ENCODE measurements at regions not wholly inside any gene's neighbourhood (a gene's known extent, or its start where the extent isn't known, plus 50 kb on each side); places are given as distances from the start of the nearest gene placed in this dataset.
A peak's percentile ranks its signal among the peaks of the same experiment; 100 is the strongest.

GRCh38 chr14:45377166-45377565 is 124.2 kb upstream of the MIS18BP1 start:
- TF ChIP-seq CTCF (IDR thresholded peaks at IDR 0.05; ENCODE audit: insufficient read depth, low read depth, low read length) (no peak), EZH2 (IDR thresholded peaks at IDR 0.05; ENCODE audit: insufficient read depth, low read length) (no peak)
- H2AFZ ChIP-seq (ENCODE audit: low read depth, low read length), result no peak overlapping the region
- no peak overlapping the region for H3K27ac ChIP-seq (ENCODE audit: low read depth, low read length)
- no peaks in the 10 kb centered on the region for H3K9me3 Mint-ChIP-seq (ENCODE audit: unreplicated experiment)
- H3K4me1 ChIP-seq (ENCODE audit: insufficient read depth, low read length), result no peaks in the 10 kb centered on the region
- no peak overlapping the region for H3K4me2 ChIP-seq (ENCODE audit: low read length)
- no peaks in the 10 kb centered on the region for H3K79me2 ChIP-seq (ENCODE audit: insufficient read depth, low read length)
- FAIRE-seq (no peak), DNase-seq (ENCODE audit: low read depth) (no peak)
- peak overlapping the region; percentile 59 for H3K27ac Mint-ChIP-seq (ENCODE audit: unreplicated experiment)
- H3K36me3 Mint-ChIP-seq (ENCODE audit: low read depth, unreplicated experiment), result no peaks in the 10 kb centered on the region
- no peak overlapping the region for H3K4me3 ChIP-seq (ENCODE audit: insufficient read depth, low read depth, low read length)
- no peaks in the 10 kb centered on the region for H4K20me1 ChIP-seq (ENCODE audit: insufficient read depth, low read length)
- H3K4me1 Mint-ChIP-seq (ENCODE audit: low read depth, unreplicated experiment), result peaks cover 4% of the 10 kb centered on the region
- H3K4me3 Mint-ChIP-seq (ENCODE audit: unreplicated experiment), result no peak overlapping the region
- H3K9me3 ChIP-seq (ENCODE audit: insufficient read depth, low read depth, low read length), result no peaks in the 10 kb centered on the region
- no peaks in the 10 kb centered on the region for H3K27me3 ChIP-seq (ENCODE audit: insufficient read depth, low read length)
- no peaks in the 10 kb centered on the region for H3K27me3 Mint-ChIP-seq (ENCODE audit: low read depth, unreplicated experiment)
- no peaks in the 10 kb centered on the region for H3K36me3 ChIP-seq (ENCODE audit: insufficient read depth, low read length)
- no peak overlapping the region for H3K9ac ChIP-seq (ENCODE audit: low read length)

GRCh38 chr14:45373877-45374276 is 120.9 kb upstream of the MIS18BP1 start:
- Histone ChIP-seq H3K9me3 (ENCODE audit: insufficient read depth, low read depth, low read length) (no peaks in the 10 kb centered on the region), H3K27ac (ENCODE audit: low read depth, low read length) (no peak overlapping the region), H3K4me2 (ENCODE audit: low read length) (no peak overlapping the region), H3K4me1 (ENCODE audit: insufficient read depth, low read length) (no peaks in the 10 kb centered on the region), H3K36me3 (ENCODE audit: insufficient read depth, low read length) (no peaks in the 10 kb centered on the region), H3K27me3 (ENCODE audit: insufficient read depth, low read length) (no peaks in the 10 kb centered on the region), H4K20me1 (ENCODE audit: insufficient read depth, low read length) (no peaks in the 10 kb centered on the region), H3K9ac (ENCODE audit: low read length) (no peak overlapping the region), H2AFZ (ENCODE audit: low read depth, low read length) (no peak overlapping the region), H3K4me3 (ENCODE audit: insufficient read depth, low read depth, low read length) (no peak overlapping the region), H3K79me2 (ENCODE audit: insufficient read depth, low read length) (no peaks in the 10 kb centered on the region)
- no peaks in the 10 kb centered on the region for H3K27me3 Mint-ChIP-seq (ENCODE audit: low read depth, unreplicated experiment)
- no peak overlapping the region for H3K4me3 Mint-ChIP-seq (ENCODE audit: unreplicated experiment)
- H3K9me3 Mint-ChIP-seq (ENCODE audit: unreplicated experiment), result no peaks in the 10 kb centered on the region
- no peaks in the 10 kb centered on the region for H3K36me3 Mint-ChIP-seq (ENCODE audit: low read depth, unreplicated experiment)
- no peak overlapping the region for H3K27ac Mint-ChIP-seq (ENCODE audit: unreplicated experiment)
- TF ChIP-seq EZH2 (IDR thresholded peaks at IDR 0.05; ENCODE audit: insufficient read depth, low read length), result no peak
- peaks cover 4% of the 10 kb centered on the region for H3K4me1 Mint-ChIP-seq (ENCODE audit: low read depth, unreplicated experiment)
- DNase-seq (ENCODE audit: low read depth), result no peak
- no peak for FAIRE-seq

- Mint-ChIP-seq H3K4me3 (ENCODE audit: unreplicated experiment) (no peak overlapping the region), H3K4me1 (ENCODE audit: low read depth, unreplicated experiment) (peaks cover 5% of the 10 kb centered on the region), H3K9me3 (ENCODE audit: unreplicated experiment) (no peaks in the 10 kb centered on the region), H3K27me3 (ENCODE audit: low read depth, unreplicated experiment) (no peaks in the 10 kb centered on the region), H3K36me3 (ENCODE audit: low read depth, unreplicated experiment) (no peaks in the 10 kb centered on the region), H3K27ac (ENCODE audit: unreplicated experiment) (no peak overlapping the region)
- no peaks in the 10 kb centered on the region for H4K20me1 ChIP-seq (ENCODE audit: insufficient read depth, low read length)
- no peak overlapping the region for H2AFZ ChIP-seq (ENCODE audit: low read depth, low read length)
- DNase-seq (ENCODE audit: low read depth) (no peak), FAIRE-seq (no peak)
- H3K9ac ChIP-seq (ENCODE audit: low read length), result no peak overlapping the region
- no peak overlapping the region for H3K4me2 ChIP-seq (ENCODE audit: low read length)
- no peak for TF ChIP-seq CTCF (IDR thresholded peaks at IDR 0.05; ENCODE audit: insufficient read depth, low read depth, low read length)
- no peak for TF ChIP-seq EZH2 (IDR thresholded peaks at IDR 0.05; ENCODE audit: insufficient read depth, low read length)
- no peaks in the 10 kb centered on the region for H3K79me2 ChIP-seq (ENCODE audit: insufficient read depth, low read length)
- no peaks in the 10 kb centered on the region for H3K27me3 ChIP-seq (ENCODE audit: insufficient read depth, low read length)
- H3K9me3 ChIP-seq (ENCODE audit: insufficient read depth, low read depth, low read length), result no peaks in the 10 kb centered on the region
- H3K27ac ChIP-seq (ENCODE audit: low read depth, low read length), result no peak overlapping the region
- H3K36me3 ChIP-seq (ENCODE audit: insufficient read depth, low read length), result no peaks in the 10 kb centered on the region
- H3K4me1 ChIP-seq (ENCODE audit: insufficient read depth, low read length), result no peaks in the 10 kb centered on the region
- H3K4me3 ChIP-seq (ENCODE audit: insufficient read depth, low read depth, low read length), result no peak overlapping the region
Observed at GRCh38 chr14:45364565-45365156, 111.7 kb upstream of the MIS18BP1 start.
